Neutrophil (primary cell): ENCODE measurements at regions not wholly inside any gene's neighbourhood (a gene's known extent, or its start where the extent isn't known, plus 50 kb on each side); places are given as distances from the start of the nearest gene placed in this dataset.

ENCODE experiments used
- H3K27ac ChIP-seq: fragments of 200-600 bp; sonication (generic); 2 replicates; pipeline ENCODE4 v1.5.1; 2016; ENCODE audit warnings: mild to moderate bottlenecking, moderate library complexity
- H3K27me3 ChIP-seq: fragments of 200-600 bp; sonication (generic); 2 replicates; pipeline ENCODE4 v1.6.0; 2016; ENCODE audit warnings: mild to moderate bottlenecking
- H3K36me3 ChIP-seq: fragments of 200-600 bp; sonication (generic); 2 replicates; pipeline ENCODE4 v1.5.1; 2017
- H3K4me1 ChIP-seq, 2 experiments: fragments of 200-600 bp in 1 of 2; sonication (generic) in 1 of 2; 1 replicate in 1 of 2; 2 replicates in 1 of 2; pipeline versions ENCODE4 v1.5.1 to v1.6.1; 2013 to 2016; ENCODE audit warnings: low read depth in 1 of 2, low read length in 1 of 2, mild to moderate bottlenecking in 1 of 2, moderate library complexity in 1 of 2; ENCODE audit not compliant: control insufficient read depth in 1 of 2, insufficient read depth in 1 of 2
- H3K4me3 ChIP-seq, 2 experiments: fragments of 200-600 bp in 1 of 2; sonication (generic) in 1 of 2; 1 replicate in 1 of 2; 2 replicates in 1 of 2; pipeline ENCODE4 v1.5.1; 2013 to 2016; ENCODE audit warnings: low read depth in 1 of 2, low read length in 1 of 2, mild to moderate bottlenecking in 1 of 2, moderate library complexity in 1 of 2
- H3K9me3 ChIP-seq: fragments of 200-600 bp; sonication (generic); 2 replicates; pipeline ENCODE4 v1.5.1; 2016
- TF ChIP-seq, protein P1 (sequence below): fragments of 200-600 bp; sonication (generic); IDR thresholded peaks from 2 replicates; pipeline ENCODE4 v1.5.1; 2016; ENCODE audit warnings: antibody characterized with exemption

DNA sequence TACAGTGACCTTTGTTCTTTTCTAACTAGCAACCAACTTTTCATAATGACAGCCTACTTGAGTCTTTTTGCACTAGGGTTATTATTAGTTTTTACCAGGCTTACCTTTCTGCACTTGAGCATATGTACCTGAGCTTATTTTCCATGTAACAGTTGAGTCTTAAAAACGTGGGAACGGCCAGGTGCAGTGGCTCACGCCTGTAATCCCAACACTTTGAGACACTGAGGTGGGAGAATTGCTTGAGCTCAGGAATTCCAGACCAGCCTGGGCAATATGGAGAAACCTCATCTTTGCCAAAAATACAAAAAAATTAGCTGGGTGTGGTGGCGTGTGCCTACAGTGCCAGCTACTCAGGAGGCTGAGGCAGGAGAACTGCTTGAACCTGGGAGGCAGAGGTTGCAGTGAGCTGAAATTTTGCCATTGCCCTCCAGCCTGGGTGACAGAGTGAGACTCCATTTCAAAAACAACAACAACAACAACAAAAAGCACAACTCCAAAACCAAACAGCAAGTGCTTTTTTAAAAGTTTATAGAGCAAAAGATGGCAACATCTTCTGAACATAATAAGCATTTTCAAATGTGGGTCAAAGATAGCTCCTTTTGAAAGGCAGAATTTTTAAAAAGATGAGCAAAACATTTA is 57.1 kb upstream of the CD28 start:
- Histone ChIP-seq H3K4me1 (peaks cover 17 to 21% of the 10 kb centered on the region in 2 experiments), H3K36me3 (no peaks in the 10 kb centered on the region), H3K27me3 (no peaks in the 10 kb centered on the region), H3K27ac (peak overlapping the region; percentile 39), H3K4me3 (no peak overlapping the region), H3K9me3 (no peaks in the 10 kb centered on the region)
- TF ChIP-seq, protein P1, sequence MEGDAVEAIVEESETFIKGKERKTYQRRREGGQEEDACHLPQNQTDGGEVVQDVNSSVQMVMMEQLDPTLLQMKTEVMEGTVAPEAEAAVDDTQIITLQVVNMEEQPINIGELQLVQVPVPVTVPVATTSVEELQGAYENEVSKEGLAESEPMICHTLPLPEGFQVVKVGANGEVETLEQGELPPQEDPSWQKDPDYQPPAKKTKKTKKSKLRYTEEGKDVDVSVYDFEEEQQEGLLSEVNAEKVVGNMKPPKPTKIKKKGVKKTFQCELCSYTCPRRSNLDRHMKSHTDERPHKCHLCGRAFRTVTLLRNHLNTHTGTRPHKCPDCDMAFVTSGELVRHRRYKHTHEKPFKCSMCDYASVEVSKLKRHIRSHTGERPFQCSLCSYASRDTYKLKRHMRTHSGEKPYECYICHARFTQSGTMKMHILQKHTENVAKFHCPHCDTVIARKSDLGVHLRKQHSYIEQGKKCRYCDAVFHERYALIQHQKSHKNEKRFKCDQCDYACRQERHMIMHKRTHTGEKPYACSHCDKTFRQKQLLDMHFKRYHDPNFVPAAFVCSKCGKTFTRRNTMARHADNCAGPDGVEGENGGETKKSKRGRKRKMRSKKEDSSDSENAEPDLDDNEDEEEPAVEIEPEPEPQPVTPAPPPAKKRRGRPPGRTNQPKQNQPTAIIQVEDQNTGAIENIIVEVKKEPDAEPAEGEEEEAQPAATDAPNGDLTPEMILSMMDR: no peak

DNA sequence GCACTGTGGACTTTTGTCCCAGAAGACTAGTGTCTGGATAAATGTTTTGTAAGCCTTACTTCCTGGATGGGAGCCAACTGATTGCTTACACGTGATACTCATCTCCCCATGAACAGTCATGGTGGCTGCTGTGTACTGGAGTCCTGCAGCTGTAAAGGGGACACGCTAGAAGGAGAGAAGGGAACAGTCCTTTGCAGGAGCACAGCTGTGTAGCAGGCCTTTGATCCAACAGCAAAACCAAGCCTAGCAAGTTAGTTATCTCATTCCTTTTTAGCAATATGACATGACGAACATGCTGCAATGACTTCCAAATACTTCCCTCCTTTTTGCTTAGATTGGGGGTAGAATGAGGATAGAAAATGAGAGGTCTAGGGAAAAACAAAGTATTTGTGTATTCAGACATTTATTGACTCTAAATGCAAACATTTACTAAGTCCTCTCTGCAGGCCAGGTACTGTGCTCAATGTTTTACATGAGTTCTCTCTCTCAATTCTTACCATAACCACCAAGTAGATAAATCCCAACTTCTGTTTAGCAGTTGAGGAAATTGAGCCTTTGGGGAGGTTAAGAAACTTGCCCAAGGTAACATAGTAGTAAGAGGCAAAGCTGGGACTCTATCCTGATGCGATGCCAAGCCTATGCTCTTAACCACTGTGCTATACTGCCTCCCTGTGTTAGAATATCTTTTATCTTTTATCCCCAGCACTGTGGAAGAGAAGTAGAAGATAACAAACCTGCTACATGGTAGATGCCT is 55.4 kb upstream of the CD28 start:
- Histone ChIP-seq H3K27me3 (no peaks in the 10 kb centered on the region), H3K36me3 (no peaks in the 10 kb centered on the region), H3K4me1 (peaks cover 18 to 23% of the 10 kb centered on the region in 2 experiments), H3K27ac (no peak overlapping the region), H3K9me3 (no peaks in the 10 kb centered on the region), H3K4me3 (no peak overlapping the region)
- TF ChIP-seq, protein P1: no peak

DNA sequence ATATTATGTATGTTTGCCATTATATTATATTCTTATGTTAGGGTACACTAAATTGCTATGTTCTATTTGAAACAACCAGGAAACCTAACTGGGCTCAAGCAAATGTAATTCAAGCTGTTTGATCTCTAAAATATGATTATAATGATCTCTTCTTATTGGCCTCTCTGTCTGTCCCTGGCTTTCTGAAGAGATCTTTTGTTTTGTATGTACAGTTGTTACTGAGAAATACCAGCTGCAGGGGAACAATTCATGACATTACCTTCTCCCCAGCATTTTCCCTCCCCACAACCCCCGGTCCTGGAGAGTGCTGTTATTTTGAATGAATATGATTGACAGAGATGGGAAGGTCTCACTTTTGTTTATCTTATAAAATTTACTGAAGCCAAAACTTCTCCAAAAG is 54.8 kb upstream of the CD28 start:
- TF ChIP-seq, protein P1: no peak
- Histone ChIP-seq H3K36me3 (no peaks in the 10 kb centered on the region), H3K4me3 (no peak overlapping the region), H3K9me3 (no peaks in the 10 kb centered on the region), H3K4me1 (peaks cover 24 to 29% of the 10 kb centered on the region in 2 experiments), H3K27ac (no peak overlapping the region), H3K27me3 (no peaks in the 10 kb centered on the region)

DNA sequence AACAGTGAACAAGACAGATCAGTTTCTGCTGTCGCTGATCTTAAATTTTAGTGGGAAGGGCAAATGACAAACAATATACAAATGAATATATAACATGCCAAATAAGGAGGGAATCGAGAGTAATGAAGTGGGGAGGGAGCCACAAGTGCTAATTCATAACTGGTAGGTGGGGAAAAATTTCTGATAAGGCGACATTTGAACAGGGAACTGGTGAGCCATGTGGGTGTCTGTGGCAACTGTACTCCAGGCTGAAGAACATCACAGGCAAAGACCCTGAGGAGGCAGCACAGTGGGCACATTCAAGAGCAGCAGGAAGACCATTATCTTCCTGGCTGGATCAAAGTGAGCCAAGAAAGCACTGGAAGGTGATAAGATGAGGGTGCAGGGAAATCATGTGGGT is 51.6 kb upstream of the CD28 start:
- no peaks in the 10 kb centered on the region for H3K9me3 ChIP-seq
- no peaks in the 10 kb centered on the region for H3K27me3 ChIP-seq
- H3K27ac ChIP-seq: no peak overlapping the region
- no peak overlapping the region for H3K4me3 ChIP-seq
- TF ChIP-seq, protein P1: no peak
- peaks cover 31 to 38% of the 10 kb centered on the region in 2 experiments for H3K4me1 ChIP-seq
- H3K36me3 ChIP-seq: no peaks in the 10 kb centered on the region

DNA sequence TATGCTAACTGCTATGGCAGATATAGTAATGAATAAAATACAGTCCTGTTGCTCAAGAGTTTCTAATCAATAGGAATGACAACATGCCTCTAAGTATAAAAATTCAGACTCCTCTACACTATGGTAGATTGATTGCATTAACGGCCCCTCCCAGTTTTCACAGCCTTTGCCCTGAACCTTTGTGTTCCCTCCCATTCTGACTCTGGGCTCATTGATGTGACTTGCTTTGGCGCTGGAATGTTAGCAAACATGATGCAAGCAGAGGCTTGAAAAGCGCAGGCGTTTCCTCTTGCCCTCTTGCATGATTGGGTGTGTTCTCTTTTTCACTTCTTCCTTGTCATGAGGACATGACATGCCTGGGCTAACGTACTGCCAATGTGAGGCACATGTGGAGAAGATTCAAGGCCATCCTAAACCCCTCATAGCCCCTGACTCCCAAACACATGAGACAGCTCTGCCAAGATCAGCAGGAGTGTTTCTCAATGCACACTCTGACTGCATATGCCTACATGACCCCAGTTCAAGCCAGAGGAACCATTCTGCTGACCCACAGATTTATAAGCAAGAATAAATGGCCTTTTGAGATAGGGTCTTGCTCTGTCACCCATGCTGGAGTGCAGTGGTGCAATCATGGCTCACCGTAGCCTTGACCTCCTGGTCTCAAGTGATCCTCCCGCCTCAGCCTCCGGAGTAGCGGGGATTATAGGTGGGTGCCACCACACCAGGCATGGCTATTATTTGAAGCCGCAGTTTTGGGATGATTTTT is 49.7 kb upstream of the CD28 start:
- H3K4me1 ChIP-seq: peaks cover 17 to 24% of the 10 kb centered on the region in 2 experiments
- H3K9me3 ChIP-seq: no peaks in the 10 kb centered on the region
- H3K36me3 ChIP-seq: no peaks in the 10 kb centered on the region
- TF ChIP-seq, protein P1: no peak
- H3K27me3 ChIP-seq: no peaks in the 10 kb centered on the region
- no peak overlapping the region for H3K4me3 ChIP-seq
- H3K27ac ChIP-seq: no peak overlapping the region
